GM18499 (cell line): ENCODE measurements at regions not wholly inside any gene's neighbourhood (a gene's known extent, or its start where the extent isn't known, plus 50 kb on each side); places are given as distances from the start of the nearest gene placed in this dataset.

Source experiments
- ATAC-seq: cut with Tn5 transposase; IDR thresholded peaks from one replicate; pipeline ENCODE4 v1.9.1; 2021; ENCODE audit warnings: moderate number of reproducible peaks; ENCODE audit not compliant: insufficient read depth, unreplicated experiment

DNA sequence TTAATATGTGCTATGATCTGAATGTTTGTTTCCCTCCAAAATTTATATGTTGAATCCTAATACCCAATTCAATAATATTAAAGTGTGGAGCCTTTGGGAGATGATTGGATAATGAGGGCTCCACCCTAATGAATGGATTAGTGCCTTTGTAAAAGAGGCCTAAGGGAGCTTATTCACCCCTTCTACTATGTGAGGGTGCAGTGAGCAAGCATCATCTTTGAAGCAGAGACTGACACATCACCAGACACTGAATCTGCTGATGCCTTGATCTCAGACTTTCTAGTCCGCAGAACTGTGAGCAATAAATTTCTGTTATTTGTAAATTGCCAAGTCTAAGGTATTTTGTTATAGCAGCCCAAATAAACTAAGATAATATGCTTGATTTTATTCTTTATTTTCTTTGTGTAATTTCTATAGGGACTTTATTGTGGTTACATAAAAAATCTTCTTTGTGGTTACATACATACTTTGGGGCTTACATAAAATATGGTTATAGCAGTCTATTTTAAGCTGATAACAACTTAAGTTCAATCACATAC lies 131.1 kb upstream of the SLC38A2 start:
- ATAC-seq, result no peak

DNA sequence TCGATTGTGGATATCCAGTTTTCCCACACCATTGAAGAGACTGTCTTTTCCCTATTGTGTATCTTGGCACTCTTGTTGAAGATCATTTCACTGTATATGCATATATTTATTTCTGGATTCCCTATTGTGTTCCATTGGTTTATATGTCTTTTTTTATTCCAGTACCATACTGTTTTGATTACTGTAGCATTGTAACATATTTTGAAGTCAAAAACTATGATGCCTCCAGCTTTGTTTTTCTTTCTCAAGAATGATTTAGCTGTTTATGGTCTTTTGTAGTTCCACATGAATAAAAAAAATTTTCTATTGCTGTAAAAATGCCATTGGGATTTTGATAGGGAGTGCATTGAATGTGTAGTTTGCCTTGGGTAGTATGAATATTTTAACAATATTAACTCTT lies 128.1 kb upstream of the SLC38A2 start:
- ATAC-seq, result no peak

DNA sequence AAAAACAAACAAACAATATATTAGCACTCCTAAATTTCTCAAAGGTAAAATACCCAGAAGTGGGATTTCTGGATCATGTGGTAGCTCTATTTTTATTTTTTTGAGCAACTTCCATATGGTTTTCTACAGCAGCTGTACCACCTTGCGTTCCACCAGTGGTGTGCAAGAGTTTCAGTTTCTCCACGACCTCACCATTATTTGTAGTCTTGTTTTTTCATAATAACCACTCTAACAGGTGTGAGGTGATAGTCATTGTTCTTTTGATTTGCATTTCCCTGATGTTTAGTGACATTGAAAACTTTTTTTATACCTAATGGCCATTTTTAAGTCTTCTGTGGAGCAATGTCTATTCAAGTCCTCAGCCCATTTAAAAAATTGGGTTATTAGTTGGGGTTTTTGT lies 127.3 kb upstream of the SLC38A2 start:
- no peak for ATAC-seq

DNA sequence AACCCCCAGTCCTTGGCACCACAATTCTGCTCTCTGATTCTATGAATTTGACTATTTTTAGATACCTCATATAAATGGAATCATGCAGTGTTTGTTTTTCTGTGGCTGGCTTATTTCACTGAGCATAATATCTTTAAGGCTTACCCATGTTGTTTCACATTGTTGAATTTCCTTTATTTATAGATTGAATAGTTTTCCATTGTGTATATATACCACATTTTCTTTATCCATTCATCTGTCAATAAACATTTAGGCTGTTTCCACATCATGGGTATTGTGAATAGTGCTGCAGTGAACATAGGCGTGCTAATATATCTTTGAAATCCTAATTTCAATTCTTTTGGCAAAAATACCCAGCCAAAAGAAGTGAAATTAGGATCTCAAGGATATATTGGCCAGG lies 126.7 kb upstream of the SLC38A2 start:
- no peak for ATAC-seq

DNA sequence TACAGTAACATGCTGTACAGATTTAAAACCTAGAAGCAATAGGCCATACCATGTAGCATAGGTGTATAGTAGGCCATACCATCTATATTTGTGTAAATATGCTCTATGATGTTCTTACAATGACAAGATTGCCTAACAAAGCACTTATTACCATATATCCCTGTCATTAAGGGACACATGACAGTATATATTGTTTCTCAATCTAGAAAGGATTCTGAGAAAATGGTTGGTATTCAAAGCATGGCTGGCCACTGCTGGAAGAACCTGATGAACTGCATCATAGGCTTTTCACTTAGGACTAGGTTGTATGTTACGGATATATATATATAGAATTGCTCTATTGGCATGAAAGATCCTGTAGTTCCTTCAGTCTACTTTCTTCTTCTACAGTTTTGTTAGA lies 125.2 kb upstream of the SLC38A2 start:
- no peak for ATAC-seq

DNA sequence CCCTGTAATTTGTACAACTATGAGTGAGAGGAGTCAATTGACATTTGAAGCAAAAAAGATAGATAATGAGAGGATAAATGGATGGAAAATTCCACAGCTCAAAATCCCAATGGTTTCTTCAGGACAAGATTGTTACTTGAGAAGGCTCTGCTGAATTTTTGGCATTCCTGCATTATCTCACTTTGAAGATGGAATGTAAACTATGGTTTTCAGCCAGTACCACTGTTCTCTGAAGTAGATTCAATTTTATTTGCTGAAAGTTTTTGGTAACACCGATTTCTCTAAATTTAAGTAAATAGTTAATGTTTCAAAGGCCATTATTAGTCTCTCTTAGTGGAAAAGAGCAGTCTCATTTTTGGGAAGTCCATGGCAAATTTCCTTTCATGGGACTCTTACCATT lies 121.9 kb upstream of the SLC38A2 start:
- ATAC-seq, result no peak

DNA sequence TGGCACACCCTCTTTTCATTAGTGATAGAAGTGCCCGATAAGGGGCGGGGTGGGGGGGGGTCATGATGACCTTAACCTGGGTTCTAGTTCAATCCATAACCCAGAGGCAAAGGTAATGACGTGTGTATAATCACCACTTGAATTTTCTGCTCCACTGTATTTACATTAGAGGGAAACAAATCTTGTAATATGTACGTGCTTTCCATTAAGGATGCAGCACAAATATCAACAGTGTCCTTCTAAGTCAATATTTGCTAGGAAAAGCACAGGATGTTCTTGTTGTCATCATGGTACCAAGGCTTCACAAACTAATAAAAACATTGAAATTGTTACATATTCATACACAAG lies 121.2 kb upstream of the SLC38A2 start:
- ATAC-seq, result no peak

DNA sequence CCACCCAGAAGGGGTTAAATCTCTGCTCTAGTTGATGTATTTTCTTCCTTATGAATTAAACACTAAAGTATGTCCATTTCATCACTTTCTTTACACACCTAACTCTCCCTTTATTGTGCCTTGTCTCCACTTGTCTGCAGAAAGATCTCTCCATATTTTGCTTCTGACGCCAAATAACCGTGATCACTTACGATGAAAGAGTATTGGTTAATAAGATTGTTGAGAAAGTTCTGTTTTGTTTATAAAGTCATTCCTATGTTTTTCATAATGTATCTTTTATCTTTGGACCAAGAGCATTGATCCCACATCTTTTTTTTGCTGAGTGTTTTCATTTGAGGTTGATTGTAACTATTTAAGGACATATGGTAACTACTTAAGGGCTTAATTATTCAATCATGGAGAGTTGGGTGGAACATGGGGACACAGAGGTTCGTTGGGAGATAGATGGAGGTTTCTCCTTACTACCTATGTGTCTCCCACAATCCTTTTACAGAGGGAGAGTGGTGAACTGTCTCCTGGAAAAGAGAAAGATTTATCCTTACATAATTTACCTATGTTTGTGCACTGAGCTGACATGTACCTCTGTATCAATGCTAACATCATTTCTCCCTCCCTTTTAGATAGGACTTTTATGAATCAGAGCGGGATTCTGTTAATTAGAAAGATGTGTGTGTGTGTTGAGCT lies 120.7 kb upstream of the SLC38A2 start:
- ATAC-seq, result no peak

DNA sequence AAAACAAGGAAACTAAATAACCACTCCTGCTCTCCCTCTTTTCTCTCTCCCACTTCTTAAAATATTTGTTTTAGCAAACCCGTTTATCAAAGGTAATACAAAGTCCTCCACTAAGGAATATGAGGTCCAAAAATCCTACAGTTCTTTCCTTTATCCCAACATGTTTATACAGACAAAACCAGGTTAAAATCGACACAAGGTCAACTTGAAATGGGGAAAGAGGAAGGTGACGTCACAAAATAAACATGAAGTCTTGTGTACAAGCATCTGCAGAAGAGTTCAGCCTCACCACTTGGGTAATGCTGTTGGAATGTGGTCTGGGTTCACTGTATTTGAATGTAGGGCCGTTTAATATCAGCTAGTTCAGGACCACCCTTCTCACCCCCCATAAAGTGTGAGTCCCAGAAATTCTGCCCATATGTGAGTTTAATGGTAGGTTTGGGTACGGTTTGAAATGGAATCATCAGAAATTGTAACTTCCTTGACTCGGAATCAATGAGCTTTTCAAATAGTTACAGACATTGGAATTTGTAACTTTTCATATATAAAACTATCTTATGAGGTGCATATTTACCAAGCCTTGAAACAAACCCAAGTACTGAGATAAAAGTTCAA lies 120.0 kb upstream of the SLC38A2 start:
- no peak for ATAC-seq

DNA sequence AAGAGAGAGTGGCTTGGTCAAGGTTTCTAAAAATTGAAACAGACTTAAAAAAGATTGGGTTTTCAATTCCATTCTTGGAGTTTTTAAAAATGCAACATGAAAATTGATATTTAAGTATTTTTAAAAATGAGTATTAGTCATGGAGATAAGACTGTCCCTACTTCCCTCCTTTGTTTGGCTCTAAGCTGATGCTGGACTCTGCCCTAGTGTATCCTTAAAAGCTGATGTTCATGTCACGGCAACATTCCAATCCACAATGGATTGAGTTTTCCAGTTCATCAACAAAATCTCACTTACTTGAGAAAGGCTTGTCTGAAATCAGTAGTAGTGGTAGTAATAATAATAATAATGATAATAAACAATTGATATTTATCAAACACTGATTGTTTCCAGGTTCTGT lies 119.0 kb upstream of the SLC38A2 start:
- no peak for ATAC-seq

DNA sequence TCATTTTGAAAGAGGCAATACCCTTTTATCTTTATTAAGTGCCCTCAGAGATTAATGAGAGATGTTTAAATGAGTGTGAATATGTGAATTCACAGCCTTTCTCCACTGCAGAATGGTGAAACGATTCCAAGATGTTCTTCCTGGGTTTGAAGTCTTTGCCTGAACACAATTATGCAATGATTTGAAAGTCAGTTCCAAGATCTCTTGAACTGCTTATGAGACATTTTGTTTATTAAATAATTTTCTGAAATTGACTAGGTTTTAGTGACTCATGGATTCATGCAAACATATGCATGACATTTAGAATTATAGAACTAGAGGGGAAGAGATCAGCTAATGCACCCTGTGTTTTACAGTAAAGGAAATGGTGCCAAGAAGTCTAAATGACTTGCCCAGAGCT lies 118.1 kb upstream of the SLC38A2 start:
- no peak for ATAC-seq

DNA sequence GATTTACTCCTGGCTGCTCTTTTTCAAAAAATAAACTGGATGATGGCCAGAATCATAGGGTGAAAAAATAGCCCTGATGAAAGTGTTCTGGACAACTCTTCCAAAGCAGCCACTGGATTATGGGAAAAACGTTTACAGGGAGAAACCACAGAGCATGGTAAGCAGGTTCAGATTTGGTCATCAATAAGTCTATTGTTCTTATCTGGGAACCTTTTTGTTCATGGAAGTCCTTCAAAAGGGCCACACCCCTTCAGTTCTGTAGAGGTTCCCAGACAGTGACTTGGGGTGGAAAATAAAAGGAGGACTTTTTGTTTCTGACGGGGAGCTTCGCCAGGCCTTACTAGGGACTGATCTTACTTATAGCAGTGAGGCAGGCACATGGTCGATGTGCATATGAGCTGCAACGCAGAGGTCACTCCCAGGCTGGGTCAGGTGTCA lies 117.4 kb upstream of the SLC38A2 start:
- ATAC-seq, result no peak

DNA sequence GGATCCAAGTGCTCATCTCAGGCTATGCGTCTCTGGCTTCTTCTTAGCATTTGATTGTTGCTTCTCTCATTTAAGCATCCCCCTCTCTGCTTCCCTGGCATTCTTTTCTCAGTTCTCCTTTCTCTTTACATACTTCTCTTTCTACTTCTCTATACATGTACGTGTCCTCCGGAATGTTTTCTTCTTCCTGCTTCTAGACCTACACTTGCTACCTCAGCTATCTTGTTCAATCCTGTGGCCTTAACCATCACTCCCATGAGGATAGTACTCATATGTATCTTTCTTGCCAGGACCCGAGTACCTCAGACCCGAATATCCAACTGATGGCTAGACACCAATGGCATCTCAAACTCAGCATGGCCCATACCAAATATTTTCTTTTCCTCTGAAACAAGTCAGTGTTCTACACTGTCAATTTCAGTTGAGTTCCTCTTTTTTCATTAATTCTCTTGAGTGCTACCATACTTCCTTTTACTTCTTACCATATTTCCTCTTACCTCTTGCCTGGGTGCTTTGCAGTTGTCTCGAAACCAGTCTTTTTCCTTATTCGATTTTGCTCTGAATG lies 115.1 kb upstream of the SLC38A2 start:
- no peak for ATAC-seq

DNA sequence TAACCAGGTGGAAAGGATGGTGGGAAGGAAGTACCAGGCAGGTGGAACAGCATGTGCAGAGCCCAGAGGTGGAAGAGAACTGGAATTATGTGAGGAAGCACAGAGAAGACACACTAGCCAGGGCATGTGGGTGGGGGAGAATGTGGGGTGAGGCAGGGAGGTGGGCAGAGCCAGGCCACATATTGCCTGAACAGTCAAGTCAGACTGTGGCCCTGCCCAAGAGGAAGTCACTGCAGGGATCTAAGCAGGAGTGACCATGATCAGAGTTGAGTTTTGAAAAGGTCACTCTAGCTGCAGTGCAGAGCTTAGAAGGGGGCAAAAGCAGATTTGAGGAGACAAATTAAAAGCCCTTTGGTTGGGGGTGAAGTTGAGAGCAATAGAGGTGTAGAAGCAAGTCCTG lies 114.0 kb upstream of the SLC38A2 start:
- ATAC-seq, result no peak

DNA sequence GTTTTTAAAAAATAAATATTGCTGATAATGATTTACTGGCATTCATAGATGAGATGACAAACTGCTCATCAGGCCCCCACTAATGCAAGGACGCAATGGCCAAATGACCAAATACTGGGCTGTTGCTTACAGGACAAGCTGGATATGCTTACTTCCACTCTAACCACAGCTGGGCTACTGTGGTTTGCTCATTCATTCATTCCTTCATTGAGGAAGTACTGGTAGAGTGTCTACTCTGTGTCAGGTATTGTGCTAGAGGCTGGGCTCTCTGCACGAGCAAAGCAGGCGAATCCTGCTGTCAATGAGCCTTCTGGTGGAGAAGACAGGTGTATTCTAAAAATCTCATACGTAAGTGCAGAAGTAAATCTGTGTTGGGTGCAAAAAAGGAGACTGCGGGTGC lies 113.3 kb upstream of the SLC38A2 start:
- no peak for ATAC-seq

DNA sequence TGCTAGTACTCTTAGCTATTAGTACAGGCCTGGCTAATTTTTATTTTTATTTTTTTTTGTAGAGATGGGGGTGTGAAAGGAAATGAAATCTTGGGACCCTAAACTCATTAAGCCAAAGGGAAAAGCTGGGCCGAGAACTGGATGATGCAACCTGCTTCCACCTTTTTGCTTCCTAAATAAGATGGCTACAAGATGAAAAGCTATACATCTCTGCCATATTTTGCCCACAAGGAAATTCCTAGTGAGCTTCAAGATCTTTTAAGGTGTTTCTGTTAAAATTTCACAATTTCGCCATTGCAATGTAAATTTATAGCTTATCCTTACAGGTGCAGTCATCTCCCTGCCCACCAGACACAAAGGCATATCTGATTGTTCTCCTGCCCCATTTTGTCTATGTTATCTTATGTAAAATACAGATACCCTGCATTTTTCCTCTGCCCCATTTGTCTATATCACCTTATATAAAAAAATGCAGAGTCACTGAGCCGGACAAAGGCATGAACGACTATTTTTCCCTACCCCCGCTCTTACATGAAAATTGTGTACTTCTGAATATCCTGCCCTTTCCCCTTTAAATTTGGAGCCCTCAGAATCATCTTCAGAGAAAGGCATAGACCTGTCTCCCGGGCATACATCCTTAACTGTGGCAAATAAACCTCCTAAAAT lies 112.0 kb upstream of the SLC38A2 start:
- no peak for ATAC-seq

DNA sequence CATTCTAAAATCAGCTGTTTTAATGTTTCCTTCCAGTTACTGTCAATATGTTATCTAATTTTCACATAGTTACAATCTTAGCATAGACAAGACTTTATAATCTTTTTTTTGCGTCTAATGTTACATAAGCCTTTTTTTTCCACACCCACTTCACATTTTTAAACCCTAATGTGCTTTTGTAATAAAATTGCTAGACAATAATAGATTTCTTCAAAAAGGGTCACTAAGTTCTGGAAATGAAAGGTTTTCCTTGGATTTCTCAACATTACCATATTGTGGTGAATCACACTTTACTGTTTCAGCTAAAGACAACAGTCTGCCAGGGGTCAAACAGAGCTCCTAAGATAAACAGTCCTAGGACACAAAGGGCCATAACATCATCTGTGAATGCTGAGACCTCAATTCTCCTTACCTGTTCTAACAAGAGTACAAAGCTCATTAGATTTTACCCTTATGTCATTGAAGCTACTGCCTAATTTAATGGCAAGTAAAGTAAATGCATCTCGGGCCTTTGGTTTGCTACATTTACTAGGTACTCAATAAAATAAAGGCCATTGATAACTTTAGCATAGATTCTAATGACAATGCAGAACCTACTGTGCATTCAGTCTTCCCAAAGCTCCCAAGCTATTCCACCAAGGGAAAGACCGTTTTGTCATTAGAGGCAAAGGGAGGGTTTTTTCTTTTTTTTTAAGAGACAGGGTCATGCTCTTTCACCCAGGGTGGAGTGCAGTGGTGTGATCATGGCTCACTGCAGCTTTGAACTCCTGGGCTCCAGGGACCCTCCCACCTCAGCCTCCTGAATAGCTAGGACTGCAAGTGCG lies 111.2 kb upstream of the SLC38A2 start:
- ATAC-seq, result no peak

DNA sequence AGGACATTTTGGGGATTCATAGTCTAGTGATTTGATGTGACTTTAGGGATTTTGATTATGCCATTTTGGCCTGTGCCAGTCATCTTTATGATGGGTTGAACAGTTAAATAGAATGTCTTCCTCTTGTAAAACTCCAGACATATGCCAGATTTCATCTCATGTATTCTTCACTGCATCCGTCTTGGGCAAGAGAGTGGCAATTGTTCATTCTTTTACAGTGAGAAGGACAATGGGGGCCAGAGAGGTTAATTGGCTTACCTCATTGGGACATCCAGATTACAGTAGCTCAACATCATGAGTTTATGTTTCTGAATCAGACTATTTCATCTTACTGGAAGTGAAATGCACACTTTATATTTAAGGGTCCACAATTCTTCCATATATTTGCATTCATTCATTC lies 108.2 kb upstream of the SLC38A2 start:
- ATAC-seq, result no peak

DNA sequence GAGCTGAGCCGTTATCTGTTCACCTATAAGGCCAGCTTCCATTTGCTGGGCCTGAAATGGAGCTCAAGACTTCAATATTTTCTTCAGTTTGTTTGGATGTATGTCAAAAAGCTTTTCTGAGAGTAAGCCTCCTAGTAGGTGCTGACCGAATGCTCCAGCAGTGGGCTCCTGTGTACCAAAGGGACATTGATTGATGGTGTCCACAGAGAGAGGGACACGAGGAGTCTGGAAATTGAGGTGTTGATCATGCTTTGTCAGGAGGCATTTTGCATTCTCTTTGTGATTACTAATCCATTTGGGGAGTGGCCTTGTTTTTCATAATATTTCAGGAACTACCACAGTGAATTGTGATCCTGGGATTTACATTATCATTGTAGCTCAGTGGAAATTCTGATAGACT lies 107.7 kb upstream of the SLC38A2 start:
- no peak for ATAC-seq

DNA sequence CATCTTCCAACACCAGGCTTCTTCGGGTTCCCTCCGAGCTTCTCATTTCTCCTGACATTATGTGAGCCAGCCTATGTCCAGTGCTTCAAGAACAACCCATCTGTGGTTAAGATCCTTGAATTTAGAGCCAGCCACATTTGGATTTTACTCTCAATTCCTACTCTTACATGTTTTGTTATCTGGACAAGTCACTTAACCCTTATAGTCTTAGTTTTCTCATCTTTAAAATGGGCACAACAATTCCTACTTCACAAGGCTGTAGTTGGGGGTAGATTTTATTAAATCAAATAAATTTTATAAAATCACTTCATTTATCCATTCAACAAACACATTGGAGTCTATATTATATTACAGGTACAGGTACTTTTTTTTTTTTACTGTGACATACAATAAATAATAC lies 105.5 kb upstream of the SLC38A2 start:
- ATAC-seq, result no peak

DNA sequence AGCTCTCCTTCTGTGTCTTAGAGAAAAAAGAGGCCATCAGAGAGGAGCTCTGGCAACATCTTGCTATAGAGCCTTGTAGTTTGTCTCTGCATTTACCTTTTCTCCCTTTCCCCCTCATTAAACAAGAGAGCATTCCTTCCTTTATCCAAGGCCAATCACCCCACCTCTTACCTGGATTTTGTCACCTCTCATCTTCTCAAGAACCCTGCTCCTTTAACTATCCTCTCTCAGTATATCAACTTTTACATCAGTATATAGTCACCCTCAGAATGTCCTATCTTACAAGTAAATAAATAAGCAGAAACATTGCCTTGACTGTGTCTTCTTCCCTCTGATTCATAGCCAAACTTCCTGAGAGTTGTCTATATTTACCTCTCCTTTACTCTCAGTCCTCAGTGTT lies 105.0 kb upstream of the SLC38A2 start:
- no peak for ATAC-seq
